CD4-positive, alpha-beta T cell treated with Interleukin-12 subunit alpha and Interleukin-12 subunit beta, for 1 hour (primary cell): ENCODE measurements at regions not wholly inside any gene's neighbourhood (a gene's known extent, or its start where the extent isn't known, plus 50 kb on each side); places are given as distances from the start of the nearest gene placed in this dataset.

Experiments
- DNase-seq: peaks from one replicate; pipeline ENCODE4 v3.0.0-alpha.2; 2020

- DNase-seq: no peak
Measured at GRCh38 chr4:16360694-16361262, 134.5 kb upstream of the TAPT1 start.

GRCh38 chr4:16353165-16353564, 126.9 kb upstream of the TAPT1 start:
- DNase-seq: no peak

DNA sequence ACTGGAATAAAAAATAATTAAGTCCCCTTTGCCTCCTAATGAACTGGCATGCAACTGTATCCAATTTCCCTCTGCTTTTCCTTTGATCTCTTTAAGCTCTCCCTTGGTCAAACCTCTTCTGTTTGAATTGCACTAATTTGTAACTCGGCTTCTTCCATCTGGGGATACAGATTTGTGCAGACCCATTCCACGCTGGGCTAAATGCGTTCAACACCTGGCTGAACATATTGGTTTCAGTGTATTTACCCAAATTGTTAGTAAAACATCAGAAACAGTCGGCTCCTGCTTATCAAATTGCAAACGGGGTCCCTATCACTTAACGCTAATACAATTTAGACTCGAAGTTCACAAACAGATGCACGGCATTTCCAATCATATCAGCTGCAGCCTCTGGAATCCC, 124.9 kb upstream of the TAPT1 start:
- DNase-seq: no peak

- DNase-seq: no peak
Measured at GRCh38 chr4:16344853-16345252, 118.6 kb upstream of the TAPT1 start.

GRCh38 chr4:16337936-16338335, 111.7 kb upstream of the TAPT1 start:
- DNase-seq: no peak

DNA sequence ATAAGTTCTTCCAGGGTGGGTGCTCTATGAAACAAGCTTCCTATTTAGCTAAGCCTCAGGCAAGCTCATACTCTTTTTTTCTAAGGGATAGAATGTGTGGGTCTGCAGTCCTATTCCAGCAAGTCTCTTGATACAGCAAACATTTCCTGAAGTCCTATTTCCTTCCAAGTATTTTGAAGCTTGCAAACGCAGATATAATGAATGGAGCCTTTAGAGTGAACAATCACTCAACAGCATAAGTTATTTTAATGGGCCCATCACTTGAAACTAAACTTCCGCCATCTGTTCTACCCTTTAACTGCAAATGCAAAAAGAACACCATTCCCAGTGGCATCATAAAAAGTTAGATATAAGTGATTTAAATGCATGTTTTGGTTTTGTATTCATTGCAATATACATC, 108.3 kb upstream of the TAPT1 start:
- no peak for DNase-seq

GRCh38 chr4:16329797-16330134, 103.5 kb upstream of the TAPT1 start:
- DNase-seq: no peak

DNA sequence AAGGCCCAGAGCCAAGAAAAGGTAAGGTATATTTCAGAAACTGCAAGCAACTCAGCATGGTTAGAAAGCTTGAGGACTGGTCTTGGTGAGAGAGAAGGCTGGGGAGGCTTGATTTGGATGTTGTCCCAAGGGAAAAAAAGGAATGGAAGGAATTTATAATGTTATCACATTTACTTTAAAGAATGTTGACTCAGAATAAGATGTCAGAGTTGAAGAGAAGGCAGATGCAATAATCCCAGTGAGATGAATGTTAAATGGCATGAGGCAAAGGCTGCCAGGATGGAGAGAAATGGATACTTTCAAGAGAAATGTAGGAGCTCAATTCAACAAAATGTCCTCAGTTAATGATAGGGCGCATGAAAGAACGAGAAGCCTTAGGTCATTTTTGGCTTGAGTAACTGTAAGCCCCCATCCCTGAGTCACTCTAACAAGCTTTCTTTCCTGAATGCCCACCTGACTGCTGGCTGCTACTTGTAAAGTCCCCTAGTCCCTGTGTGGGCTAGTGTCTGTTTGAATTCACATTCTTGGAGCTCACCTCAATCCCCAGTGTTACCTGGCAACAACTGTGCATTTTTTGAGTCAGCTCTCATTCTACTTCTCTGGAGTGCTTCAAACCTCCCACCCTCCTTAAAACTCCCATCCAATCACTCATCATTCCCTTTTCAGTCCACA, 103.0 kb upstream of the TAPT1 start:
- no peak for DNase-seq

- DNase-seq: no peak
Measured at GRCh38 chr4:16322183-16322582, 95.9 kb upstream of the TAPT1 start.

- no peak for DNase-seq
Measured at GRCh38 chr4:16315456-16315855, 89.2 kb upstream of the TAPT1 start.

- DNase-seq: no peak
Measured at GRCh38 chr4:16310606-16311005, 84.3 kb upstream of the TAPT1 start.

- DNase-seq: no peak
Measured at GRCh38 chr4:16302648-16303047, 76.4 kb upstream of the TAPT1 start.

GRCh38 chr4:16297003-16297402, 70.7 kb upstream of the TAPT1 start:
- no peak for DNase-seq

GRCh38 chr4:16294455-16294854, 68.2 kb upstream of the TAPT1 start:
- DNase-seq: no peak

GRCh38 chr4:16293210-16293838, 67.1 kb upstream of the TAPT1 start:
- DNase-seq: no peak

DNA sequence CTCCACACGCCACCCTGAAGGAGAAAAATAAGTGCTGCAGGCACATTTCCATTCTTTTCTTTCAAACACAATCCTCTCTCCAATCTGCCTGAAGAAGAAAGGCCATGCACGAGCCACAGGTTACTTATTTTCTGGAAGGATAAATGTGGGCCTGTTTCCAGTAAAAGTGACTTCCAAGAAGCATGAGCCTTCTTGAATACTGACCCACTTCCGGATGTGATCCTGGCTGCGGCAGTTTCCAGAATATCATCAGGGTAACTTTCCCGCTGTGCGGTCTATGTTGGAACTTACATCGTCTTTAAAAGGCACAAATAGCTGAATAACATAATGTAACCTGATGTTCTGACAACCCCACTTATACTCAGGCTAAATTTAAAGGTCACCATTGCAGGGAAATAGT, 66.3 kb upstream of the TAPT1 start:
- DNase-seq: no peak

- DNase-seq: no peak
Measured at GRCh38 chr4:16290681-16291420, 64.6 kb upstream of the TAPT1 start.

DNA sequence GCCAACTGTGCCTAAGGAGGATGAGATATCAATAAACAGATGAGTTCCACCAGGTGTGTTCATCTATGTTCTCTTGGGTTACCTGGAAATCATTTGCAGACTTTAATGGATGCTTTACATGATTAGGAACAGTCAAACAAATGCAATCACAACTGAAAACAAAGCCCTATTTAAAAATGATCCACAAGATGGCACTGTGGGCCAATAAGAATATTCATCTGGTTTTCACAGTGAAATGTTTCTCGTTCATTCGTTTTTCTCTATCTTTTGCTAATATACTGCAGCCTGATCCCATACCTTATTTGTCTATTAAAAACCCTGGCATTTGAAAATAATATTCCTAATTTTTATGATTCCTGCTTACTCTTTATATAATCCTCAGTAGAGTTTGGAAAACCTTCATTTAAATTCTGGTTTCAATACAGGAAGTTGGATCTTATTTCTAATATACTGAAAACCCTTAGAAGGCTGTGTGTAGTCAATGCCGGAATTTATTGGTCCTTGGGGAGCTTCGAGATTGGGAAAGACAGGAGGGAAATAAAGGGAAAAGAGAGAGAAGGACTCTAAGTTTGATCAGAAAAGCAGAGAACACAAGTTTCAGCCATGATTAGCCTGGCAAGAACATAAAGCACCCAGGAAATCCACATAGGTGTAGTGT, 63.8 kb upstream of the TAPT1 start:
- DNase-seq: peak; percentile 34

- DNase-seq: no peak
Measured at GRCh38 chr4:16284050-16284449, 57.8 kb upstream of the TAPT1 start.

GRCh38 chr4:16278178-16278577, 51.9 kb upstream of the TAPT1 start:
- DNase-seq: no peak
